ENCODE measurements at regions not wholly inside any gene's neighbourhood (a gene's known extent, or its start where the extent isn't known, plus 50 kb on each side); places are given as distances from the start of the nearest gene placed in this dataset.

GRCh38 chr12:132408626-132409494, 79.5 kb upstream of the GALNT9 start:
- ATAC-seq (no peak), DNase-seq (no peak)
- Mint-ChIP-seq H3K27me3 (no peaks in the 10 kb centered on the region), H3K36me3 (no peaks in the 10 kb centered on the region), H3K9me3 (ENCODE audit: low read depth) (no peaks in the 10 kb centered on the region), H3K27ac (no peak overlapping the region), H3K4me1 (no peaks in the 10 kb centered on the region), H3K4me3 (no peak overlapping the region)
- CTCF ChIA-PET, result interaction anchor here (1.2 kb wide), 1 partner anchor 206 kb away, joined by 3 read pairs; no protein-coding TSS in a partner anchor

GRCh38 chr12:132407992-132408391, 78.6 kb upstream of the GALNT9 start:
- no peak for ATAC-seq
- CTCF ChIA-PET, result no interaction called here
- Mint-ChIP-seq H3K4me1 (no peaks in the 10 kb centered on the region), H3K27me3 (no peaks in the 10 kb centered on the region), H3K27ac (no peak overlapping the region), H3K9me3 (ENCODE audit: low read depth) (no peaks in the 10 kb centered on the region), H3K4me3 (no peak overlapping the region), H3K36me3 (no peaks in the 10 kb centered on the region)
- no peak for DNase-seq

- Mint-ChIP-seq H3K4me1 (no peaks in the 10 kb centered on the region), H3K4me3 (no peak overlapping the region), H3K27me3 (no peaks in the 10 kb centered on the region), H3K36me3 (no peaks in the 10 kb centered on the region), H3K27ac (no peak overlapping the region), H3K9me3 (ENCODE audit: low read depth) (no peaks in the 10 kb centered on the region)
- DNase-seq (no peak), ATAC-seq (no peak)
- CTCF ChIA-PET, result no interaction called here
These were observed 78.1 kb upstream of the GALNT9 start for GRCh38 chr12:132407451-132407961.

GRCh38 chr12:132406493-132407450, 77.4 kb upstream of the GALNT9 start:
- Mint-ChIP-seq H3K4me3 (no peak overlapping the region), H3K9me3 (ENCODE audit: low read depth) (no peaks in the 10 kb centered on the region), H3K4me1 (no peaks in the 10 kb centered on the region), H3K27me3 (no peaks in the 10 kb centered on the region), H3K27ac (no peak overlapping the region), H3K36me3 (no peaks in the 10 kb centered on the region)
- DNase-seq, result no peak
- no peak for ATAC-seq
- CTCF ChIA-PET, result no interaction called here

GRCh38 chr12:132405742-132406251, 76.4 kb upstream of the GALNT9 start:
- CTCF ChIA-PET, result interaction anchor here (0.9 kb wide), 1 partner anchor 10 kb away, joined by 3 read pairs; no protein-coding TSS in a partner anchor
- Mint-ChIP-seq H3K27me3 (peaks cover 2% of the 10 kb centered on the region), H3K4me1 (no peaks in the 10 kb centered on the region), H3K4me3 (no peak overlapping the region), H3K27ac (no peak overlapping the region), H3K36me3 (no peaks in the 10 kb centered on the region), H3K9me3 (ENCODE audit: low read depth) (no peaks in the 10 kb centered on the region)
- ATAC-seq, result no peak
- DNase-seq, result no peak

- Mint-ChIP-seq H3K4me3 (no peak overlapping the region), H3K4me1 (no peaks in the 10 kb centered on the region), H3K27me3 (peaks cover 4% of the 10 kb centered on the region), H3K9me3 (ENCODE audit: low read depth) (no peaks in the 10 kb centered on the region), H3K36me3 (no peaks in the 10 kb centered on the region), H3K27ac (no peak overlapping the region)
- DNase-seq (no peak), ATAC-seq (no peak)
- CTCF ChIA-PET, result interaction anchor here (0.9 kb wide), 1 partner anchor 10 kb away, joined by 3 read pairs; no protein-coding TSS in a partner anchor
These were observed 75.8 kb upstream of the GALNT9 start for GRCh38 chr12:132404951-132405741.

GRCh38 chr12:132404435-132404855, 75.1 kb upstream of the GALNT9 start:
- no peak overlapping the region for H3K4me3 Mint-ChIP-seq
- ATAC-seq (no peak), DNase-seq (no peak)
- H3K36me3 Mint-ChIP-seq, result no peaks in the 10 kb centered on the region
- no peak overlapping the region for H3K27ac Mint-ChIP-seq
- H3K4me1 Mint-ChIP-seq, result no peaks in the 10 kb centered on the region
- peaks cover 4% of the 10 kb centered on the region for H3K27me3 Mint-ChIP-seq
- CTCF ChIA-PET, result no interaction called here
- H3K9me3 Mint-ChIP-seq (ENCODE audit: low read depth), result no peaks in the 10 kb centered on the region

- Mint-ChIP-seq H3K9me3 (ENCODE audit: low read depth) (no peaks in the 10 kb centered on the region), H3K36me3 (no peaks in the 10 kb centered on the region), H3K27me3 (peaks cover 4% of the 10 kb centered on the region), H3K4me1 (no peaks in the 10 kb centered on the region), H3K27ac (no peak overlapping the region), H3K4me3 (no peak overlapping the region)
- CTCF ChIA-PET, result no interaction called here
- ATAC-seq (no peak), DNase-seq (no peak)
These were observed 74.4 kb upstream of the GALNT9 start for GRCh38 chr12:132403636-132404434.

- ATAC-seq, result no peak
- no peaks in the 10 kb centered on the region for H3K4me1 Mint-ChIP-seq
- peaks cover 4% of the 10 kb centered on the region for H3K27me3 Mint-ChIP-seq
- CTCF ChIA-PET, result no interaction called here
- no peak overlapping the region for H3K4me3 Mint-ChIP-seq
- DNase-seq, result no peak
- no peaks in the 10 kb centered on the region for H3K36me3 Mint-ChIP-seq
- no peak overlapping the region for H3K27ac Mint-ChIP-seq
- no peaks in the 10 kb centered on the region for H3K9me3 Mint-ChIP-seq (ENCODE audit: low read depth)
These were observed 73.5 kb upstream of the GALNT9 start for GRCh38 chr12:132402831-132403416.

GRCh38 chr12:132401982-132402381, 72.6 kb upstream of the GALNT9 start:
- Mint-ChIP-seq H3K4me1 (no peaks in the 10 kb centered on the region), H3K36me3 (no peaks in the 10 kb centered on the region), H3K27ac (no peak overlapping the region), H3K9me3 (ENCODE audit: low read depth) (no peaks in the 10 kb centered on the region), H3K4me3 (no peak overlapping the region), H3K27me3 (peaks cover 4% of the 10 kb centered on the region)
- CTCF ChIA-PET, result no interaction called here
- DNase-seq, result no peak
- no peak for ATAC-seq

GRCh38 chr12:132400011-132400641, 70.7 kb upstream of the GALNT9 start:
- Mint-ChIP-seq H3K4me1 (no peaks in the 10 kb centered on the region), H3K4me3 (no peak overlapping the region), H3K36me3 (no peaks in the 10 kb centered on the region), H3K9me3 (ENCODE audit: low read depth) (no peaks in the 10 kb centered on the region), H3K27me3 (peaks cover 7% of the 10 kb centered on the region), H3K27ac (no peak overlapping the region)
- DNase-seq (no peak), ATAC-seq (no peak)
- CTCF ChIA-PET, result no interaction called here
